CD4-positive, alpha-beta T cell treated with Interleukin-6 for 4 hours (primary cell): ENCODE measurements at regions not wholly inside any gene's neighbourhood (a gene's known extent, or its start where the extent isn't known, plus 50 kb on each side); places are given as distances from the start of the nearest gene placed in this dataset.
"Not testable (repeated sequence)": the region's sequence is repeated elsewhere in the genome, so short reads cannot be mapped to it uniquely, and the experiment has no call there.

Experiments
- DNase-seq: peaks from one replicate; pipeline ENCODE4 v3.0.0-alpha.2; 2020; ENCODE audit warnings: mixed read lengths

DNA sequence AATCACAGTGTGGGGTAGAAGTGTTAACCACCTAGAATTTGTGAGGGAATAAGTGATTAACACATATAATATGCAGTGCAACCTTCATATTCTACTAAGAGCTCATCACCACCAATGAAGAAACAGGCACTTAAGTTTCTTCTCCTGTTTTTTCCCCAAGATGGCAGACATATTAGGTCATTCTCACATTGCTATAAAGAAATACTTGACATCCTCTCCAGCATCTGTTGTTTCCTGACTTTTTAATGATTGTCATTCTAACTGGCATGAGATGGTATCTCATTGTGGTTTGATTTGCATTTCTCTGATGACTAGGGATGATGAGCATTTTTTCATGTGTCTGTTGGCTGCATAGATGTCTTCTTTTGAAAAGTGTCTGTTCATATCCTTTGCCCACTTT lies 301.5 kb upstream of the CLEC14A start:
- not testable (repeated sequence) for DNase-seq

DNA sequence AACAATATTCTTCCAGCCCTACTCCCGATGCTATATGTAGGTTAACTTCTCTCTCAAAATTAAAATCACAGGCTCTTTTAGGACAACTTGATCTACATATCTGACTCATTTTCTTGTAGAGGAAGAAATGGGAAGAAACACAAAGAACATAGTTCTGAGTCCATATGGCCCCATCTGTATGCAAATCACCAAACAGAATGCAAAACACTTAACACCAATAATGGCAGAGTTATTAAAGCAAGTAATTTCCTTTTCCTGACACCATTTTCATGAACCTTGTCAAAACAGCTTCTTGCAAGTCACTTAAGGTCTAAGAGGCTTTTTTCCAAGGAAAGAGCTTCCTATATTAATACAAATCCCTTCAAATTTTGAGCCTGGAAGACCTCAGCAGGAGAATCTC lies 300.4 kb upstream of the CLEC14A start:
- DNase-seq, result no peak

DNA sequence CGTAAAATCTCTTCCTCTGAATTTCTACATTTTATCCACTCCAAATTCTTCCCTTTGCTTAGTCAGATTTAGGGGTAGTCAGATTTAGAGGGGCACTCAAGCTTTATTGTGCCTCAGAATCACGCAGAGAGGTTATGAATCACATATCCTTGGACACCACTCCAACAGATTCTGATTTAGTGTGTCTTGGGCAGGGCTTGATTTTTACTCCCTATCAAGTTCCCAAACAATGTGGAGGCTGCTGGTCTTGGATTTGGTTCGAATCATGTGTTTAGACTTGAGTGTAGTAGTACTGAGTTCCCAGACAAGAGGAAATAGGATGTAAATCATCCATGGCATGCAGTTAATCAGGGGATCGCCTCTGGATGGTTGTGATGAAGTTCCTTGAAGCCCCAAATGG lies 298.1 kb upstream of the CLEC14A start:
- DNase-seq, result no peak

DNA sequence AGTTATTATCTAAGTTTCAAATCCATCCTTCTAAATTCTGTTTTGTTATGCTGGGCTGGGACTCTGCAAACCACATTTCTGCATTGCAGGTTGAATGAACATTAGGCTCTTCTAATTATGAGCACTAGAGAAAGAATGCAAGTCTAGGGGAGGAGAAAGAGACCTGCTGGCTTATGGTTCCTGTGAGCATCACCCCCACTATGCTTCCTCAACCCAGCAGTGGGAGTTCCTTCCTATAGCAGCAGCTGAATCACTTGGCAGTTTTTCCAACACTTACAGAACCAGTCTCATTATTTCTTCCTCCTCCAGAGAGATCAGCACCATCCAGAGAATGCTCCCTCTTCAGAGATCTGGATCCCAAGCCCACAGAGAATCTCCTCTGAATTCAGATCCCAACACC lies 297.7 kb upstream of the CLEC14A start:
- no peak for DNase-seq

DNA sequence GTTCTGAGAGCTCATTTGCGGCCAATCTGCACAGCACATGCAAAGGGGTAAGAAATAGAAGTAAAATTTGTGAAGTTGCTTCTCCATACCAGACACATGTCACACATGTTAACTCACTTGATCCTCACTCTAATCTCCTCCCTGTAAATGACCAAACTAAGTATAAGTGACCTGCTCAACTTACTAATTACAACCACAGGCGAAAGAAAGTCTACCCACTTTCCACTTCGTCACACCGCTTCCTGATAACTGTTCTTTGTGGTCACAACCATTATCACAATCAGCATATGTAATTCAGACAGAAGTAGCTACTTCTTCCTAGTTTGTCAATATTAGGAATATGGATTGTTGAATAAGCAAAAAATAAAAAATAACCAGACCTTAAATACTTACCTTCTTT lies 293.7 kb upstream of the CLEC14A start:
- no peak for DNase-seq

DNA sequence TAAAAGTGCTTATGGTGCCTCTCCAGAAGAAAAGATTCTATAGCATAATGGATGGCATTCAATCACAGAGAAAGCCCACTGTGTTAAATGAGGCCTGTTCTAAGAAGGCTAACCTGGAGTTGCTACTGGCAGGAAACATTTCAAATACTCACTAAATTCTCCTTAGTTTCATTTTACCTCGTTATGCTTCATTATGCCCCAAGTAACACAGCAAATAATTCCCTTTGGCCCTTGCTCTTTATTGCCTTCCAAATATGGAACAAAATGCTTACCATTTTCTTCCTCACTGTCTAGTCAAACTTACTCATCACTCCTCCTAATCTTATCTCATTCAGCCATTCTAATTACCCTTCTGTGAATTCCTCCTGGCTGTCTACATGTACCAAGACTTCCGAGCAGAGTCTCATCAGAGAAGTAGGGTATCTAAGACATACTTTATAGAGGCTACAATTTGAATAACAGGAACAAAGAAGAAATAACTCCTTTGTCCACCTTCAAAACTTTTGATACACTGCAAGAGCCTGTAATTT lies 292.1 kb upstream of the CLEC14A start:
- DNase-seq, result no peak

DNA sequence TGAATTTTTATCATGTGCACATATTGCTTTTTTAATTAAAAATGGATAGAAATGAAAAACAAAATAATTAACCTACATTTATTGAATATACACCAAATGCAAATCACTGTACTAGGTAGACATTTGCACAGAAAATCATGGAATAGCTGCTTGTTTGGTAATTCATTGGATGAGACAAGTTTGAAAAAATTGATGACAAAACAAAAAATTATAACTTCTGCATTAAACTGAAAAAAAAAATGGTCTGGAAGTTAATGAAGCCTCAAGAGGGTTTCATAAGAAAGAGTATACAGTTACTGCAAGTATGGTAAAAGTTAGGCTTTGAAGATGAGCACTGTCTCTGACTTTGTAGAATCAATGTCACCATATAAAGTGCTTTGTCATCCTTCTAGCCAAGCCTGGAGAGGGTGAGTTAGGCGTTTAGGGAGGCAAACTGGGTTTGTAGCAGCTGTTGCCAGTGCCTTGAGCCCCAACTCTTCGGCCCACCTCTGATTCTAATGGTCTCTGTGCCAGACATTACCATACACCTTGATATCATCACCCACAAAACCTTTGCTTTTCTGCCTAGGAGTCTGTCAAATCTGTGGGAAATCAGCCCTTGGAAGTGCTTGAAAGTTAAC lies 291.1 kb upstream of the CLEC14A start:
- DNase-seq, result no peak

DNA sequence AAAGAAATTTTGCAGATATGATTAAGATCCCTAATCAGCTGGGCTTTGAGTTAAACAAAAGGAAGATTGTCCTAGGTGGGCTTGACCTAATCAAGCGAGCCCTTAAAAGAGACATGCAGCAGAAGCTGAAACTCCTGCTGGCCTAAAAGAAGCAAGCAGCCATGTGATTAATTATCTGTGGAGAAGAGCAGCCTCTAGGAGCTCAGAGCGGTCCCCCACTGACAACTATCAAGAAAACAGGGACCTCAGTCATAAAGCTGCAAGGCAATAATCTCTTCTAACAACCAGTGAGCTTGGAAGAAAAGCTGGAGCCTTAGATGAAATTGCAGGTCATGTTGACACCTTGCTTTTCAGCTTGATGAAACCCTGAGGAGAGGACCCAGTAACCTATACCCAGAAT lies 288.9 kb upstream of the CLEC14A start:
- DNase-seq, result no peak

DNA sequence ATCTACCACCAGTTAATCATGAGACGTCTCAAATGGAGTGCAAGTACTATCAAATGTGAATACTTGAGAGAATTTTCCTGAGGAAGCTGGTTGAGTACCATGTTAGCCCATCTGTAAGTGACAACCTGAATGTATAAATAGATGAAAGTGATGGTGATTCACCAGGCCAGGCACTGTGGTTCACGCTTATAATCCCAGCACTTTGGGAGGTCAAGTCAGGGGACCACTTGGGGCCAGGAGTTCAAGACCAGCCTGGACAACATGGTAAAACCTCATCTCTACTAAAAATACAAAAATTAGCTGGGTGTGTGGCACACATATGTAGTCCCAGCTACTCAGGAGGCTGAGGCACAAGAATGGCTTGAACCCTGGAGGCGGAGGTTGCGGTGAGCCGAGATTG lies 288.0 kb upstream of the CLEC14A start:
- not testable (repeated sequence) for DNase-seq

DNA sequence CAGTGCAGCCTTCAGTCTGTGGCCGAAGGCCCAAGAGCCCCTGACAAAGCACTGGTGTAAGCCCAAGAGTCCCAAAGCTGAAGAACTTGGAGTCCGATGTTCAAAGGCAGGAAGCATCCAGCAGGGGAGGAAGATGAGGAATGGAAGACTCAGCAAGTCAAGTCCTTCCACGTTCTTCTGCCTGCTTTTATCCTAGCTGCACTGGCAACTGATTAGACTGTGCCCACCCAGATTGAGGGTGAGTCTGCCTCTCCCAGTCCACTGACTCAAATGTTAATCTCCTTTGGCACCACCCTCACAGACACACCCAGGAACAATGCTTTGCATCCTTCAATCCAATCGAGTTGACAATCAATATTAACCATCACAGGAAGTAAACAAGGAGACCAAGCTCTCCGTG lies 282.2 kb upstream of the CLEC14A start:
- DNase-seq, result not testable (repeated sequence)

DNA sequence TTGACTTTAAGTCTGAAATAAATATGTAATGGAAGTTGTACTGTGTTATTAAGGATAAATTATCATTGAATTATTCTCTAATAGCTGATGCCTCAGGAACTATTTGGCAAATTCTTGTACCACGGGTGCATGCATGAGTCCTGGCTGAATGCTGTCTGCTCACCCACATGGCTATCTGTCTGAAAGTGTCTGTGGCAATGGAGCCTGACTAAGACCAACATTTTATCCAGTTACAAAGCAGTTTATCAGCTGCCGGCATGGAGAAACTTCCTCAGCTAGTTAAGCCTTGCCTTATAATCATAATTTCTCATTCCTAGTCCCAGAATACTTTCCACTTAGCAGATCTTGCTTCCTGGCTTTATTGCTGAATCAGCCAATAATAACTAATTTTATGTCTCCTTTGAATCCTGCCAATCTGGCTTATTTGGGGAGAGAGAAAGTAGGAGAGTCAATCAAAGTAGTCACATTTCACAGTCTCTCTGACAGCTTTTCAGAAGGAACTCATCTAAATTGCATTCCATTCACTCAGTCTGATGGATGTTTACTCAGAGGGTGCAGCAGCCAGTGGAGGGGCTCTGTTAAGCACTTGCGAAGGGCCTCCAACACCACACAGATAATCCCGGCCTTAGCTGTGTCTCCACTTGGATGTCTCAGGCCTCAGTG lies 280.6 kb upstream of the CLEC14A start:
- DNase-seq, result no peak

DNA sequence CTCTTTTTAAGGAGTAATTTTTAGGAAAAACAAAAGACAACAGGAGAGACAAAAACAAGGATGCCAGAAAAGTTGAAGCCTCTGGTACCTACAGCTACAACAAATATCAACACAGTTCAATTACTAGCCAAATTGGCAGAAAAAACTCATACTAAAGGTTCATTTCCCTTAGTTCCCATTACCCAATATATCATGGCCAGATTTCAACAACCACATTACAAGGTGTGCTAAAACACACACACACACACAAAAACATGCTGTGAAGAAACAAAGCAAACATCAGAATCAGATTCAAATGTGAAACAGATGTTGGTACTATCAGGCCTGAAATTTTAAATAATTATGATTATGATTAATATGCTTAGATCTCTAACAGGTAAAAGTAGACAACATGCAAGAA lies 272.7 kb upstream of the CLEC14A start:
- DNase-seq, result no peak

DNA sequence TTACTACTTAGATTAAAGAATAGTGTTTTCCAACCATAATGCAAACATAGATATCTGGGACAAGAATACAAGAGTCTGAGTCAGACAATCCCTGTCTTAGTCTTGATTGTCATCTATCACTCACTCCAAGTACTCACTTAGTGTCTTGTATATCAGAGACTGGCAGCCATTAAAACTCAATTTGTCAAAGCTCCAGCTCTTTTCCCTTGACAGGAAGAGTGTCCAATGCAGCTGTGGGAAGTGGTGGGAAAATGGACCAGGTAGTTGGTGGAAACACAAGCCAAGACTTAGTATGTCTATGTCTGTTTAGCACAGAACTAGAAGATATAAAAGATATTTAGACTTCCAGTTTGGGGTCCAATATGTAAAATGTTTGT lies 271.6 kb upstream of the CLEC14A start:
- DNase-seq, result no peak

DNA sequence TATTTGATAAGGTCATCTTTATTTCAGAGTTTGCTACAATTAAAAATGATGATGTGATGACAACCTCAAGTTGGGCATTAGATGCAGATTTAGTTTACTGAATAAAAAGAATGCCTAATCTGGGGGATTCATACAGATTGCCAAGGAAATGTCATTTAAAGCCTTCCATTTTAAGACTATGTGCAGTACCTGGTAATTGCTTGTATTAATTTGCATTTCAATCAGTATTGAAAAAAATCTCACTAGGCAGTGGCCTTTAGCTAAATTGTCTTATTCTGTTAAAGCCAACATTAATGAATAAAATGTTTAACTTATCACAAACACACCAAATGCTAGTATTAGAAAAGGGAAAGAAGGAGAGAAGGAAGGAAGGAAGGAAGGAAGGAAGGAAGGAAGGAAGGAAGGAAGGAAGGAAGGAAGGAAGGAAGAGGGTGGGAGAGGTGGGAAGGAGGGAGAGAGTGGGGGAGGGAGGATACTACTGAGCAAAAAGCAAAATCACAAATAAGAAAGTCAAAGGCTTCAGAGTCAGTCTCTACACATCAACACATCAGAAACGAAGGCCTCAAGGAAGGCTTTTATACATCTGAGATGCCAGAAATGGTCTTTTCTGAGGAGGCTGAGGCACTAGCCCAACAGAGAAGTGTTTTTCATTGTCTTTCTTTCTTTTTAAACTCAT lies 271.1 kb upstream of the CLEC14A start:
- no peak for DNase-seq

DNA sequence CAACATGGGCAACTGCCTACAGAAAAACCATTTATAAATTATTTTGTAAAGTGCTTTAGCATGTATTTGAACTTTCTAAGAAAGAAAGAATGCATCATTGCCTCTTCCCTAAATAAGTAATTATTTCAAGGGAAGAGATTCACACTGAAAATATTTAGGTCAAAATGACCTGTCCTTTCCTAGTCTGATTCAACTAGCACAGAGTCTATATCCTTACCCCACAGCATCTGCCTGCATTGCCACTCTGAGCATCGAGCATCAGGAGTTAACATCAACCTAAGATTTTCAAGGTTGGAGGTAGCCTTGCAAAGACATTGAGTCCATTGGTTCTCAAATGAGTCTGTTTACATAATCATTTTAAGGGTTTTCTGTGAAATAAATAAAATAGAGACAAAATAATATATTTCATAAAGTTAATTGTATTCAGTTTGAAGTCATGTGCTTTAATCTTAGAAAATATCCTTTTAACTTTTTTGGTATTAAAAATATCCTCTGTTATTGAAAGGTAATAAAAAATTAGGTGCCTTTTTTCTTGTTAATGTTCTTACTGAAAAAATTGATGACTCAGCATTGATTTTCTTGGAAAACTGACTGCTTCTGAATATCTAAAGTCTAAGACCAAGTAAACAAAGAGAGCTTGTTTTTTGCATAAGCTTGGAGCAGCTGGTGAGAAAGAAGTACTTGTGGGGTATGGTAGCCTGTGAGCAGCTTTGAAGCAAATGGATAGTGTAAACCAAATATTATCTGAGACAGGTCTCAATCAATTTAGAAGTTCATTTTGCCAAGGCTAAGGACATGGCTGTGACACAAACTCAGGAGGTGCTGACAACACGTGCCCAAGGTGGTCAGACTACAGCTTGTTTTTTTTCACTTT lies 269.0 kb upstream of the CLEC14A start:
- DNase-seq, result no peak

DNA sequence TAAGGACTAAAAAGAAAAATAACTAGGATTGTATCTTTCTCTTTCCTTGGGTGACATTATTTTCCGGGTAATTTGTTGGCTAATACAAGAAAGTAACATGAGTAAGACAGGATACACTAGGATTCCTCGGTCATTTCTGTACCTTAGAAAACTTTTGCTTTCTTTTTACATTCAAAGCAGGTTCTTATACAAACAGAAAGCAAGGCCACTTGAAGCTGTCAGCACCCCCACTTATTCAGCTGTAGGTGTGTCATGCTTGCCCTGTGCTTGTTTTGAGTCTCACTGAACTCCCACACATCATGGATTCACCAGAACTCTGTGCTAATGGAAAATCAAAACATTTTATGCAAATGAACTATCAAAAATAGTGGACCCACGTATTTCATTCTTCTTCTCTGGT lies 266.8 kb upstream of the CLEC14A start:
- DNase-seq, result no peak

DNA sequence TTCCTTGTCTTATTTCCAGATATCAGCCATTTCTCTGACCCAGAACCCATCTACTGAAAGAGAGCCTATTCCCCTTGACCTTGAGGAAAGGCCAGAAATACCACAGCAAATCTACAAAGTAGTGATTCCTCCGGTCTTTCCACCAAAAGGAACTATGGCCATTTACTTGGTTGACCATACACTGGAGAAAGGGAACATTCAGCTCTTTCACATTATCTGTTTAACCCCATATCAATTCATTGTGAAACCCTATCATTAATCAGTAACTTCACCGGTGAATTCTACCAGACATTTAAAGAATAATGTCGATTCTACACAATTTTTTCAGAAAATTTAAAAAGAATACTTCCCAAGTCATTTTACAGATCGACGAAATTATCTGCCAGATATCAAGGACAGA lies 265.7 kb upstream of the CLEC14A start:
- DNase-seq, result no peak

DNA sequence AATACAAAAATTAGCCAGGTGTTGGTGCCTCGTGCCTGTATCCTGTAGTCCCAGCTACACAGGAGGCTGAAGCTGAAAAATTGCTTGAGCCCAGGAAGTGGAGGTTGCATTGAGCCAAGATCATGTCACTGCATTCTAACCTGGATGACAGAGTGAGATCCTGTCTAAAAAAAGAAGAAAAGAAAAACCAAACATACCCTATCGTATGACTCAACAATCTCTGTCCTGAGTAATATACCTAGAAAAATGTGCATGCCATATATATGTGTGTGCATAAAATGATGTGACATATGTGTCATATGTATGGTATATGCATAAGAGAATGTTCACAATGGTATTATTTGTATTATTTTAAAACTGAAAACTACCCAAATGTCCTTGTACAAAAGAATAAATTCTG lies 261.5 kb upstream of the CLEC14A start:
- DNase-seq, result no peak

DNA sequence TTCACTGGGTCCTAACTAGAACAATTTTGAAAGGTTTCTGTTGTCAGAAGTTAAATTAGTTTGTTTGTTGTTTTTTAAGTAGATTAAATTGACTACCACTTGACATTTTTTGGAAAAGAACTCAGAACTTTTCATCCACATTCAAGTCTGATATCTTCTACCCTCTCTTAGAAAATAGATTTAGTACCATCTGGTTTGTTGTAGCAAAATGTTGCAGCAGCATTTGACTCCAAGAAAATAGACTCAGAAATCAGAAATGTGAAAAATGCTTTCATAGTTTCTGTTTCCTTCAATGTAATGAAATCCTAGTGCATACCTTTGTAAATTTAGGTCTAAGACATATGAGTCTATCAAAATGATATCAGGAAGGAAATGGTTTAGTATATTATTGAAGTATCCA lies 256.3 kb upstream of the CLEC14A start:
- DNase-seq, result no peak

DNA sequence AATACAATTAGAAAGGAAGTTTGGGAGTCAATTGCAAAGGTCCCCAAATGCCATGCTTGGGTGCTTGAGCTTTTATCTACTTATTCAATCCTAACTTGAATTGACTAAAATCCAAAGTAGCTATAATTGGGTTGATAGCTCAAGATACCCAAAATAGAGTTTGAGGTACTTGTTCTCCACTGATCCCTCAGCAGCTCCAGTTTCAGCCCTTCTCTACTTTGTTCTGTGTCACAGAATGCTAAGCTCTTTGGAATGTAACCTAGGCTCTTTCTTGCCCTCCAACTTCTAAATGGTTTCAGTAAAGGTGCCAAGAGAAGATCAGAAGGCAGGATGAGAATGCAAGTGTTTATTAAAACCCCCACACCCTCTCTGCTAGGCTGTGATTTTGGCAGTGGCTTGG lies 251.4 kb upstream of the CLEC14A start:
- no peak for DNase-seq

DNA sequence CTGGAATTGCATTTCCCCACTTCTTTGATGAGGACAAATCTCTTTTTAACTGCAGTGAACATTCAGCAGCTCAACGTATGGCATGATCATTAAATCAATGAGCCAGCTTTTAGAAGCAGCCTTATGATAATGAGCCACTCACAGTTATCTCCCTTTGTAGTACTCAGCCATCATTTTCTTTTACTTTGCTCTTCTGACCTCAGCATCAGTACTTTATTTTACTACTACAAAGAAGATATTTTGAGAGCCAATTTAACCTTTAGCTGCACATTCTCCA lies 250.0 kb upstream of the CLEC14A start:
- no peak for DNase-seq

DNA sequence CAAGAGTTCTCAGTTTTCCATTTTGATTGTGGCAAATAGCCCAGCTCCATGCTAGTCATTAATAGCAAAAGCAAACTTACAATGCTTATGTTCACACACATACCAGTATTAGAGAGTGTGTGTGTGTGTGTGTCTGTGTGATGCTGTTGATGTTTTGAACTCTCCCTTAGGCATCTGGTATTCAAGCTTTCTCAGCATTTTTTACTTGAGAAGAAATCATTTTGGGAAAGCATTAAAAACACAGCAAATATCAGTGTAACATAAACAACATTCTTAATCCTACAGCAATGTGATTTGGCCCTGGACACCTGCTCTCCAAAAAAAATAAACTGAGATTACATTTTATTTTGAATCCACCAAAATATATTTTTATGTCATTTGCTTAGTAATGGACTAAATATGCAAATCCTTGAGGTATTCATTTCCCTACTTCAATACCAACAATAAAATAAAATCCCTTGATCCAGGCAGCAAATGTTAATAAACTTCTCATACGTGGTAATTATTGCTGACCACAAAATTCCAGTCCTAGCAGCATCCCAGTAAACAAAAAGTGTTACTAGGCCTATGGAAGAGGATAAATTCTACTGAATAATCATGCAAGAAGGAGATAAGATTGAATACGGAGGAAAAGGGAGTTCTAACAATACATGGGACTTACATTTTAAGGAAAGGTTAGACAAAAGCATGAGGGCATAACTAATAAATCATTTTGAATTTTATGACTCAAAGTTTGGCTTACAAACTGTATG lies 249.5 kb upstream of the CLEC14A start:
- no peak for DNase-seq

DNA sequence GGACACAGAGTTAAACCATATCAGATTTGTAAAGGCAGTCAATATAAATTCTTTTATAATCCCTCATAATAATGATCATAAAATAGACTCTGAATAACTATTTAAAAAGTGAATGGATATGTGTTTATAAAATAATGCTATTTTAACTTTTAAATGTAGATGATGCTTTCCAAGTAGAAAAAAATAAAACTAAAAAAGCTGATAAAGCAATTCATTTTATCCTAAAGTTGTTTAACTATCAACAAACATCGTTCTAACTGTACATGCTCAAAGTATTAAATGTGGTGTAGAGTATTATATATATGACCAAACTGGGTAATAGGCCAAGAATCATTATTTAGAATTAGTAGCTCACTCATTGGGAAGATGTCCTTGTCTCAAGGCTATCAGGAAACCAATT lies 248.3 kb upstream of the CLEC14A start:
- no peak for DNase-seq
